Pons (tissue), 1 donor: ENCODE measurements at regions not wholly inside any gene's neighbourhood (a gene's known extent, or its start where the extent isn't known, plus 50 kb on each side); places are given as distances from the start of the nearest gene placed in this dataset.

ENCODE experiments used
- DNase-seq: peaks from one replicate; pipeline ENCODE4 v3.0.0-alpha.2; 2016; ENCODE audit warnings: low spot score

- DNase-seq: no peak
Observed at GRCh38 chr2:157150747-157151146, 106.8 kb upstream of the GALNT5 start.

- DNase-seq: no peak
Observed at GRCh38 chr2:157152362-157152761, 105.1 kb upstream of the GALNT5 start.

GRCh38 chr2:157155992-157156391 lies 101.5 kb upstream of the GALNT5 start:
- DNase-seq: no peak

- DNase-seq: no peak
Observed at GRCh38 chr2:157158111-157158510, 99.4 kb upstream of the GALNT5 start.

- no peak for DNase-seq
Observed at GRCh38 chr2:157159221-157159934, 98.1 kb upstream of the GALNT5 start.

- DNase-seq: no peak
Observed at GRCh38 chr2:157160111-157160510, 97.4 kb upstream of the GALNT5 start.

GRCh38 chr2:157164370-157164769 lies 93.1 kb upstream of the GALNT5 start:
- DNase-seq: no peak

GRCh38 chr2:157164891-157165290 lies 92.6 kb upstream of the GALNT5 start:
- no peak for DNase-seq

- DNase-seq: no peak
Observed at GRCh38 chr2:157168501-157168900, 89.0 kb upstream of the GALNT5 start.

- no peak for DNase-seq
Observed at GRCh38 chr2:157169889-157170288, 87.6 kb upstream of the GALNT5 start.

GRCh38 chr2:157170299-157170698 lies 87.2 kb upstream of the GALNT5 start:
- no peak for DNase-seq

- DNase-seq: no peak
Observed at GRCh38 chr2:157172239-157172638, 85.3 kb upstream of the GALNT5 start.

GRCh38 chr2:157172866-157173578 lies 84.5 kb upstream of the GALNT5 start:
- no peak for DNase-seq

GRCh38 chr2:157173740-157174184 lies 83.7 kb upstream of the GALNT5 start:
- peak; percentile 25 for DNase-seq

- DNase-seq: no peak
Observed at GRCh38 chr2:157174321-157174720, 83.2 kb upstream of the GALNT5 start.

- no peak for DNase-seq
Observed at GRCh38 chr2:157176602-157177001, 80.9 kb upstream of the GALNT5 start.

- no peak for DNase-seq
Observed at GRCh38 chr2:157178874-157179273, 78.6 kb upstream of the GALNT5 start.

- no peak for DNase-seq
Observed at GRCh38 chr2:157179324-157180105, 78.0 kb upstream of the GALNT5 start.

GRCh38 chr2:157180359-157180758 lies 77.1 kb upstream of the GALNT5 start:
- DNase-seq: no peak

GRCh38 chr2:157181234-157181633 lies 76.3 kb upstream of the GALNT5 start:
- DNase-seq: no peak

GRCh38 chr2:157182204-157182709 lies 75.2 kb upstream of the GALNT5 start:
- no peak for DNase-seq

- DNase-seq: no peak
Observed at GRCh38 chr2:157182834-157183396, 74.6 kb upstream of the GALNT5 start.
